NCI-H510A treated with DMSO at 0.1 percent for 48 hours (cell line): ENCODE measurements at regions not wholly inside any gene's neighbourhood (a gene's known extent, or its start where the extent isn't known, plus 50 kb on each side); places are given as distances from the start of the nearest gene placed in this dataset.
"Not testable (repeated sequence)": the region's sequence is repeated elsewhere in the genome, so short reads cannot be mapped to it uniquely, and the experiment has no call there.

Source experiments
- DNase-seq: peaks from one replicate; lab custom pipeline; 2025; lab: John Stamatoyannopoulos, UW

- DNase-seq: no peak
Measured at GRCh38 chr6:27161115-27161514, 86.4 kb upstream of the PRSS16 start.

DNA sequence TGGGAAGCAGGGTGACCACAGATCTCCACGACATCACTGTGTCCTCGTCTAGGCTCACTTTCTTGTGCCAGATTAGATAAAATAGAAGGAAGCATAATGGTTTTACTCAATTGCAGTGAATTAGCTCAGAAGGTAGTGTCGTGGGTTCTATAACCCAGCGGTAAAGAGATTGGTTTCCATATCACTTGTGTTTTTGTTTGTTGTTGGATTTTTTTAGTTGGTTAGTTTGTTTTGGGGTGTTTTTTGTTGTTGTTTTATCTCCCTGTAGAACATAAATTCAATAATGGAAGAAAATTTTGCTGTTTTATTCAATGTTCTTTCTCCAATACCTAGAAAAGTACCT lies 85.9 kb upstream of the PRSS16 start:
- no peak for DNase-seq

DNA sequence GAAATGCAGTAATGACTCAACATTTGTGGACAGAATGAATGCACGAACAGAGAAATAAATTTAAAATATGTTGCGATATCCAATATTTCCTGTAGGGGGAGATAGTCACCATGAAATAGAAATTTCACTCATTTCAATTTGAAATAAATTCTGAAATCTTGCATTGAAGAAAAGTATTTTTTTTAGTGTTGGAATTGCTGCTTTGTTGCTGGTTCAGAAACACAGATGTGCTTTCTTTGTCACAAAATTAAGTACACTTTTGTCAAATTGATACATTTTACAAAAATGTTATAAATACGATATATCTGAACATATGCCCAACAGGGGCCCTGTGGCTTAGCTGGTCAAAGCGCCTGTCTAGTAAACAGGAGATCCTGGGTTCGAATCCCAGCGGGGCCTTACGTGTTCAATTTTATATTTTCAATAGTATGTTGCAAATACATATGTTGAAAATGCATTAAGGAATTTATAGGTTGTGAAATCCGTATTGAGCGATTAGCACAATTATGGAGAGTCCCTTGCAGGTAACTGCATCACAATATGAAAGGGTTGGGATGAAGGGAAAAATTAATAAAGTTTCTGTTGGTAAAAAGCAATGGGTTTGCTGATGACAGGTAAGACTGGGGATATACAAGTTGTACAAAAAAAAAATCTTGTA lies 85.4 kb upstream of the PRSS16 start:
- DNase-seq: peak; percentile 52

GRCh38 chr6:27163834-27164233 lies 83.7 kb upstream of the PRSS16 start:
- no peak for DNase-seq

DNA sequence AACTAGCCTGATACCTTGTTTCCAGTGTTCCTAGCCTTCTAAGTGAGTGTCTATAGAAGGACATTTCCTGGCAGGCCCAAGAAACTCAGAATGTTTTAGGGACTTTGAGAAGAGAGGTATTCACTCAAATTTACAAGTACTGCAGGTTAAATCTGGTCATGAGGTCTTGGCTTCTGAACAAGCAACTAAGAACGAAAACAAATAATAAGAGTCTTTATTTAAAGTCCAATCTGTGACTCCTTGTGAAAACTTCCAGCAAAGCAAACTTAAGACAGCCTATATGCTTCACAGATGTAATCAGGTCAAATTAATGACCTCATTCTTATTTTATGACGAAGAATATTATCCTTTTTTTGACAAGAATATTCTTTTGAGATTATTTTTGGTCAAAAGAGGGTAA lies 79.4 kb upstream of the PRSS16 start:
- DNase-seq: no peak

DNA sequence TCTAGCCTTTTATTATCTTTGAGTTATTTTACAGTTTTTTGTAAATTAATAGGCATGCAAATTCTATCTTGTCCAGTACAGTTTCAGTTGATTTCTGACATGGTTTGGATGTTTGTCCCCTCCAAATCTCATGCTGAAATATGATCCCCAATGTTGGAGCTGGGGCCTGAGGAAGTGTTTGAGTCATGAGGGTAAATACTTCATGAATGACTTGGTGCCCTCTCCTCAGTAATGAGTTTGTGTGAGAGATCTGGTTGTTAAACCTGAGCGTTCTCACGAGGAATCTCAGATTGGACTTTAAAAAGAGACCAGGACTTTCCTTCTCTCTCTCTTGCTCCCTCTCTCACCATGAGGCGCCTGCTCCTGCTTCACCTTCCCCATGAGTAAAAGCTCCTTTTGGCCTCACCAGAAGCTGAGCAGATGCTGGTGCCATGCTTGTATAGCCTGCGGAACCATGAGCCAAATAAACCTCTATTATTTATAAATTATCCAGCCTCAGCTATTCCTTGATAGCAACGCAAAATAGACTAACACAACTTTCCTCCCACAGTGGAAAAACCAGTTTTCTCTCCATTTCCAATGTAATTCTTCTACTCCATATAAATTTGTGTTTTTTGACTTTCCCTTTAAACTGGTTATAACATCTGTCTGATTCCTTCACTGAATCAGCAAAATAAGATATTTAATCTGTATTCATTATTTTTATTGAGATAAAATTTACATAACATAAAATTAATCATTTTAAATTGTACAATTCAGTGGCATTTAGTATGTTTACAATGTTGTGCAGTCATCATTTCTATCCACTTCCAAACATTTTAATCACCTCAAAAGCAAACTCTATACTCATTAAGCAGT lies 78.7 kb upstream of the PRSS16 start:
- no peak for DNase-seq

- DNase-seq: not testable (repeated sequence)
Measured at GRCh38 chr6:27172524-27173231, 74.8 kb upstream of the PRSS16 start.

DNA sequence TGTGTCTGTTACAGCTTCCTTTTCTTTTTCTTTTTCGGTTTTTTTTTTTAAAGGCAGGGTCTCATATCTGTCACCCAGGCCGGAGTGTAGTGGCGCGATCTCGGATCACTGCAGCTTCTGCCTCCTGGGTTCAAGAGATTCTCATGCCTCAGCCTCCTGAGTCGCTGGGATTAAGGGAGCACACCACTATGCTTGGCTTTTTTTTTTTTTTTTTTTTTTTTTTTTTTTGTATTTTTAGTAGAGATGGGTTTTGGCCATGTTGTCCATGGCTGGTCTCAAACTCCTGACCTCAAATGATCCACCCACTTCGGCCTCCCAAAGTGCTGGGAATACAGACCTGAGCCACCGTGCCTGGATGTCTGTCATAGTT lies 74.3 kb upstream of the PRSS16 start:
- DNase-seq: not testable (repeated sequence)

DNA sequence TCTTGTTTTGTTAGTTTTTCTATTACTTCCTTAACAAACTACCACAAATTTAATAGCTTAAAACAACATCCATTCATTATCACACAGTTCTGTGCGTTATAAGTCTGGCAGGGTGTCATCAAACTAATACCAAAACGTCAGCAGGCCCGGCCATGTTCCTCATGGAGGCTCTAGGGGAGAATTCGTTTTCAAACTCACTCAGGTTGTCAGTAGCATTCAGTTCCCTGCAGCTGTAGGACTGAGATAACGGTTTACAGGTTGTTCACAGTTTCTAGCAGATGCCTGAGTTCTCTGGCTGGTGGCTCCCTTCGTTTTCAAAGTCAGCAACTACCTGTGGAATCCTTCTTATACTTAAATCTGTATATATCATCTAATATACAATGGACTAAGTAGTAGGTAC lies 72.5 kb upstream of the PRSS16 start:
- no peak for DNase-seq

DNA sequence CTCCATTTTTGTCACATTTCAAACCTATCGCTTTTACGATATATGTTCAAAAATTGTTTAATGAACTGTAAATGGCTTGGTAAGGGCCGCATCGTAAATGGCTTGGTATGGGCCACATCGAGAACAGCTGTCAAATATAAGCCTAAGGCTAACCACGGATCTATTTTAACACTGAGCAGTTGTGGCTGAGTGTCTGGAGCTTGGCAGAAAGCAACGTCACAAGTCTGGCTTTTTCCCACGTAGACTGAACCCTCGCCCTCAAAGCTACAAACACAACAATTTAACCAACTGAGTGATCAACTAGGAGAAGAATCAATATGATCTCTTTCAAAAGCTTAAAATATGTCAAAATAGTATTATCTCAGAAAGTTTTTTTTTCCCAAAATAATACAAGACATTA lies 71.4 kb upstream of the PRSS16 start:
- DNase-seq: no peak

DNA sequence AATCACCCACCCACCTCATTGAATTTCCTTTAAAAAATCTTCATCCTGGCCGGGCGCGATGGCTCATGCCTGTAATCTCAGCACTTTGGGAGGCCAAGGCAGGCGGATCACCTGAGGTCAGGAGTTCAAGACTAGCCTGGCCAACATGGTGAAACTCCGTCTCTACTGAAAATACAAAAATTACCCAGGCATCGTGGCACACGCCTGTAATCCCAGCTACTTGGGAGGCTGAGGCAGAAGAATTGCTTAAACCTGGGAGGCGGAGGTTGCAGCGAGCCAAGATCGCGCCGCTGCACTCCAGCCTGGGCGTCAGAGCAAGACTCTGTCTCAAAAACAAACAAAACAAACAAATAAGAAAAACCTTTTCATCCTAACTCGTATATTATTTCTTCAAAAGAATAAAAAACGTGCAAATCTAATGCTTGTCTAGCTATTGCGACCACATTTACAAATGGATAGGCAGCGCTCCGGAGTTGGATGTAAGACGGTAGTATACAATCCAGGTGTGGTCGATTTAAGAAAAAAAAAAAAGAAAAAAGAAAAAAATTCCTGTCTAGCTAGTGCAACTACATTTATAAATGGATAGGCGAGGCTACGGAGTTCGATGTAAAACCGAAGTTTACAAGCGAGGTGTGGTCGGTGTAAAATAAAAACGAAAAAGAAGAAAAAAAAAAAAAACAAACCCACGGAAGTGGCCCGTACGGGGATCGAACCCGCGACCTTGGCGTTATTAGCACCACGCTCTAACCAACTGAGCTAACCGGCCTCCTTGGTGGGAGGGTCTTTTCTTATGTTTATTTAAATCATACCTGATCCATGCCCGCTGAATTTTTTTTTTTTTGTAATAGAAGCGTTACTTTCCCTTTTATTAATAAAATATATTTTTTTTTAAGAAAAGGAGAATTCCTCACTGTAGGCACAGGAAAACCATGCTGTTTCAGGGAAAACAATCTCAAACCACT lies 70.7 kb upstream of the PRSS16 start:
- DNase-seq: peak; percentile 65

- peak; percentile 63 for DNase-seq
Measured at GRCh38 chr6:27177485-27178406, 69.8 kb upstream of the PRSS16 start.

- peak; percentile 53 for DNase-seq
Measured at GRCh38 chr6:27178407-27178730, 69.1 kb upstream of the PRSS16 start.

- no peak for DNase-seq
Measured at GRCh38 chr6:27178860-27179259, 68.6 kb upstream of the PRSS16 start.

DNA sequence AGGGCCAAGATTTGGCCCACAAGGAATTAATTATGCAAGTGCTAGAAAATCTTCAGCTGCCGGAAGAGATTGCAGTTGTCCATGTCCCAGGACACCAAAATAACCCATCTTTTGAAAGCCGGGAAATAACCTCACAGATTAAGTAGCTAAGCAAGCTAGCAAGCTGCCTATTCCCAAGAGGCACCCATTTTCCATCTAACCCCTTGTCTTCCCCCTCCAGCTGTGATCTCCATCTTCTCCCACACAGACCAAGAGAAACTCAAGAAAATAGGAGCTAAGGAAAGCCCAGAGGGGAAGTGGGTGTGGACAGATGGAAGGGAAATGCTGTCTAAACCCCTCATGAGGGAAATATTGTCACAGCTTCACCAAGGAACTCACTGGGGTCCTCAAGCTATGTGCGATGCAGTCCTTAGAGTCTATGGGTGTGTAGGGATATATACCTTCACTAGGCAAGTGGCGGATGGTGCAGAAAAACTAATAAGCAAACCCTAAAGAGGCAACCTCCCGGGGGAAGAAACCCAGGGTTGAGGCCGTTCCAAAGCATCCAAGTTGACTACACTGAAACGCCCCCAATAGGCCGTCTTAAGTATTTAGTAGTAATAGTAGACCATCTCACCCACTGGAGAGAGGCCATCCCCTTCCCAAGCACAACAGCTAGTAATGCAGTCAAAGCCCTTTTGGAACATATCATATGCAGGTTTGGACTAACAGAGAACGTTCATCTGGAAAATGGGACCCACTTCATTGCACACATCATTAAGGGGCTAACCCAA lies 64.3 kb upstream of the PRSS16 start:
- DNase-seq: no peak

DNA sequence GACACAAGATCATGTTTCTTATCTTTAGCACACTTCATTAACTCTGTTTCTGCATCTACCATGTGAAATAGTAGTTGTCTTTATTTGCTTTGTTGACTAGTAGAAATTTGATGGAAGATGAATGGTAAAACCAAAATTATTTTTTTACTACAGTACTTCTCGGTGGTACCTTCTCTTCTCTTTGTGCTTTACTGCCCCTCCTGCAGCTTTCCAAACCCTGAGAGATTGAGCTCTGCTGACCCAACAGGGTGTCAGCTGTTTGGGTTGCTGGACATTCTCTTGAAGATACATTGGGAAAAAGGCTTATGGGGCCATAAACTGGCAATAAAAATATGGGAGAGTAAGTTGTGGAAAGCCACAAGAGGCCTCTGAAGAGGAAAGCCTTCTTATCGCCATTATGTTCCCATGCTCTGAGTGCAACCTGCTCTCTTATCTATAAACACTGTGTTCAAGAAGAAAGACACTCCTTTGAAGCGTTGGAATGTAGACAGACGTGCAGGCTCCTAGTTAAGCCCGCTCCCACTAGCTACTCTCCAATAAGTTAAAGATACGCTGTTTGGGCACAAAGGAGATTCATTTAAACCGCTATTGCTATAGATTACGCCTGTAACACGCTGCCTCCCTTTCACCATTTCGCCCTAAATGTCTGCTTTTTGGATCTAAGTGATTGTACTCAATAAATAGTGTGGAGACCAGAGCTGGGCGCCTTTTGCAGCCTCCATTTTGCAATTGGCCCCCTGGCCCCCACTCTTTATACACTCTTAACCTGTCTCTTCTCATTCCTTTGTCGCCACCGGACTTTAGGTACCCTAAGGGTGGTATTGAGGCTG lies 60.1 kb upstream of the PRSS16 start:
- no peak for DNase-seq

- peak; percentile 79 for DNase-seq
Measured at GRCh38 chr6:27188061-27188884, 59.2 kb upstream of the PRSS16 start.

- peak; percentile 84 for DNase-seq
Measured at GRCh38 chr6:27188885-27189418, 58.5 kb upstream of the PRSS16 start.
